Heart left ventricle (tissue), 16 donors: ENCODE measurements at regions not wholly inside any gene's neighbourhood (a gene's known extent, or its start where the extent isn't known, plus 50 kb on each side); places are given as distances from the start of the nearest gene placed in this dataset.
A peak's percentile ranks its signal among the peaks of the same experiment; 100 is the strongest.

Experiments used
- ATAC-seq, 4 donors: fragments of 200-7000 bp; cut with Tn5 transposase; one replicate each; pipeline ENCODE4 v1.9.1; 2020 to 2022; ENCODE audit warnings: moderate library complexity in 4 of 4, mild to moderate bottlenecking in 3 of 4, moderate number of reproducible peaks in 1 of 4
- DNase-seq, 5 donors: peaks; one replicate each; pipeline ENCODE4 v3.0.0-alpha.2; 2020
- H3K27ac ChIP-seq, 12 donors: fragments of 200-600 bp; sonication (generic) in 4 of 12; one replicate each; pipeline versions ENCODE4 v1.5.0 to v1.8.0; 2016 to 2022; ENCODE audit warnings: mild to moderate bottlenecking in 2 of 12
- H3K27me3 ChIP-seq, 9 donors: fragments of 200-600 bp; sonication (generic) in 2 of 9; one replicate each; pipeline versions ENCODE4 v1.5.1 to v1.8.0; 2016 to 2022; ENCODE audit warnings: mild to moderate bottlenecking in 3 of 9
- H3K36me3 ChIP-seq, 9 donors: fragments of 200-600 bp; sonication (generic) in 2 of 9; one replicate each; pipeline versions ENCODE4 v1.5.0 to v1.8.0; 2018 to 2022; ENCODE audit warnings: mild to moderate bottlenecking in 2 of 9
- H3K4me1 ChIP-seq, 12 donors: fragments of 200-600 bp; sonication (generic) in 4 of 12; one replicate each; pipeline versions ENCODE4 v1.5.0 to v1.8.0; 2016 to 2022; ENCODE audit warnings: mild to moderate bottlenecking in 3 of 12
- H3K4me3 ChIP-seq, 12 donors: fragments of 200-600 bp; sonication (generic) in 4 of 12; one replicate each; pipeline versions ENCODE4 v1.5.0 to v1.8.0; 2017 to 2022; ENCODE audit warnings: mild to moderate bottlenecking in 9 of 12, moderate library complexity in 4 of 12
- H3K9me3 ChIP-seq, 12 donors: fragments of 200-600 bp; sonication (generic) in 4 of 12; one replicate each; pipeline versions ENCODE4 v1.5.0 to v1.8.0; 2016 to 2022; ENCODE audit warnings: mild to moderate bottlenecking in 1 of 12
- POLR2A ChIP-seq, 2 donors: fragments of 450-650 bp; IDR thresholded peaks; one replicate each; pipeline ENCODE4 v1.6.1; 2017; ENCODE audit warnings: antibody characterized with exemption in 2 of 2, mild to moderate bottlenecking in 2 of 2, moderate library complexity in 2 of 2
- WGBS, 4 donors: extraction: QIAGEN DNeasy Blood & Tissue Kit in 2 of 4; methylation state at CpG; one replicate each; pipeline versions ENCODE4 v1.1.5 to v1.1.7; 2013 to 2018; 5-methylcytosine and 5-hydroxymethylcytosine counted together
- intact Hi-C, 10 donors: fragments of 100-400 bp; cut with DNase I; formaldehyde crosslinking; loops; one replicate each; pipeline versions ENCODE4 v1.11.1 to v1.14.2; 2022
- TF ChIP-seq, protein P1 (sequence below), 12 donors: fragments of 200-600 bp; sonication (generic) in 4 of 12; IDR thresholded peaks; one replicate each; pipeline versions ENCODE4 v1.5.0 to v1.8.0; 2018 to 2022; ENCODE audit warnings: antibody characterized with exemption in 12 of 12, mild to moderate bottlenecking in 5 of 12
- donor health status: ischemic (EF 13 %, LVEDD 7.1; RV severe dilation, severe dysfunction).
- donor health status: healthy with polysubstance abuse.
- donor health status: DM: no; HTN: yes; CAD: no.
- donor health status: DM: no; HTN: no; CAD: no.
- donor health status: ischemic (EF 25% LVEDD 6.9; RV normal size, moderate dysfunction).
- donor health status: ischemic (EF 25% LVEDD 5.7; RV mildly dilated, moderate dysfunction).
- donor health status: healthy.
- donor health status: DM: yes; HTN: yes; CAD: no.
- donor health status: ischemic (EF 35%, LVEDD 5.7; RV mildly dilated, moderate dysfunction).
- donor health status: nonischemic (EF 11% LVEDD 7.7; RV severe dilation, severe dysfunction).
- donor health status: DM: yes; HTN: yes; CAD: no.
- donor health status: PGD.
- donor health status: ischemic (EF 29% LVEDD 5.4; RV normal size, mild dysfunction).
- donor health status: nonischemic (EF 23%, LVEDD 6.1; RV moderate dilation, normal function).

DNA sequence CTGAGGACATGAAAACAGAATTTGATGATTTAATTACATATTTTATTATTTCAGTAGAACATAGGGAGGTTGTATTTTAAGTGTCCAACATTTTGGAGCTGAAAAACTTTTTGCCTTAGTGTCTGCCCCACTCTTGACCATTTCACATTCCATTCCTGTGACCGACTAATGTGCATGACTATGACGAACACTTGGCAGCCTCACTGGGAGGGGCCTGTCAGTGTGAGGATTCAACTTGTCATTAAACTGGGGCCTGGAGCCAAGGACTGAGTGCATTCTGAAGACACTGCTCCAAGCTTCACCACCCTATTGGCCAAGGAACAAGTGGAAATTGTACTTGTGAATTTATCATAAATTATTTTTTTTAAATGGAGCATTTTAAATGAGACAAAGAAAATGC is 661.3 kb downstream of the BCKDHB start:
- no peaks in the 10 kb centered on the region for H3K9me3 ChIP-seq
- H3K4me3 ChIP-seq = no peak overlapping the region
- peaks cover 0 to 9% (median 0%) of the 10 kb centered on the region in 12 donors for H3K4me1 ChIP-seq
- WGBS, 4 donors = 28 to 46% (median 33%) methylated on average over 2 of the region's 2 CpGs
- intact Hi-C loops = no loop called here
- no peaks in the 10 kb centered on the region for H3K36me3 ChIP-seq
- H3K27me3 ChIP-seq = no peaks in the 10 kb centered on the region
- no peak for TF ChIP-seq POLR2A (IDR thresholded peaks at IDR 0.05)
- TF ChIP-seq, protein P1, sequence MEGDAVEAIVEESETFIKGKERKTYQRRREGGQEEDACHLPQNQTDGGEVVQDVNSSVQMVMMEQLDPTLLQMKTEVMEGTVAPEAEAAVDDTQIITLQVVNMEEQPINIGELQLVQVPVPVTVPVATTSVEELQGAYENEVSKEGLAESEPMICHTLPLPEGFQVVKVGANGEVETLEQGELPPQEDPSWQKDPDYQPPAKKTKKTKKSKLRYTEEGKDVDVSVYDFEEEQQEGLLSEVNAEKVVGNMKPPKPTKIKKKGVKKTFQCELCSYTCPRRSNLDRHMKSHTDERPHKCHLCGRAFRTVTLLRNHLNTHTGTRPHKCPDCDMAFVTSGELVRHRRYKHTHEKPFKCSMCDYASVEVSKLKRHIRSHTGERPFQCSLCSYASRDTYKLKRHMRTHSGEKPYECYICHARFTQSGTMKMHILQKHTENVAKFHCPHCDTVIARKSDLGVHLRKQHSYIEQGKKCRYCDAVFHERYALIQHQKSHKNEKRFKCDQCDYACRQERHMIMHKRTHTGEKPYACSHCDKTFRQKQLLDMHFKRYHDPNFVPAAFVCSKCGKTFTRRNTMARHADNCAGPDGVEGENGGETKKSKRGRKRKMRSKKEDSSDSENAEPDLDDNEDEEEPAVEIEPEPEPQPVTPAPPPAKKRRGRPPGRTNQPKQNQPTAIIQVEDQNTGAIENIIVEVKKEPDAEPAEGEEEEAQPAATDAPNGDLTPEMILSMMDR (IDR thresholded peaks at IDR 0.05) = no peak
- peak; percentile 61 to 88 (median 84) for ATAC-seq
- DNase-seq = peak; percentile 53 to 80 (median 58)
- peak overlapping the region in 1 of 12 donors; percentile 11 for H3K27ac ChIP-seq

DNA sequence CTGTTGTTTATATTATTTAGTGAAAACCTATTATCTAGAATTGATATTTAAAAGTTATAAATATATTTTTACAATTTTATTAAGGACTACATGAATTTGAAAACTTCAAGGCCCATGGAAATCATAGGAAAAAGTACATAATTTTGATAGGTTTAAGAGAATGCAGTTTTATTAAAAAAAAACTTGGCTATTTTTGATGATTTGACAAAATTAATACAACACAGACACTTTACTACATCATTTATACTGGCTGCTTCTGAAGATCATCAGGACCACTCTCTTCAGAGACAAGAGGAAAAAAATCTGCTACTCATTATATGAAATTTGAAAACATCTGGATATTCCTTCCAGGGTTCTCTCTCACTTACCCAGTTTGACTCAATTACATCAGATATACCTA is 637.7 kb downstream of the BCKDHB start:
- Histone ChIP-seq H3K36me3 (no peaks in the 10 kb centered on the region), H3K27ac (no peak overlapping the region), H3K27me3 (no peaks in the 10 kb centered on the region), H3K4me3 (no peak overlapping the region), H3K9me3 (peaks cover 0 to 9% (median 0%) of the 10 kb centered on the region in 12 donors), H3K4me1 (peaks cover 0 to 3% (median 0%) of the 10 kb centered on the region in 12 donors)
- TF ChIP-seq POLR2A (IDR thresholded peaks at IDR 0.05) = no peak
- TF ChIP-seq, protein P1 (IDR thresholded peaks at IDR 0.05) = no peak
- no peak for ATAC-seq
- no peak for DNase-seq
- intact Hi-C loops = loop anchor here in 2 of 10 donors (10.0 kb wide), 1 partner anchor 1011 kb away; the partner anchor contains the start of gene TENT5A (in 2 of the 2)

DNA sequence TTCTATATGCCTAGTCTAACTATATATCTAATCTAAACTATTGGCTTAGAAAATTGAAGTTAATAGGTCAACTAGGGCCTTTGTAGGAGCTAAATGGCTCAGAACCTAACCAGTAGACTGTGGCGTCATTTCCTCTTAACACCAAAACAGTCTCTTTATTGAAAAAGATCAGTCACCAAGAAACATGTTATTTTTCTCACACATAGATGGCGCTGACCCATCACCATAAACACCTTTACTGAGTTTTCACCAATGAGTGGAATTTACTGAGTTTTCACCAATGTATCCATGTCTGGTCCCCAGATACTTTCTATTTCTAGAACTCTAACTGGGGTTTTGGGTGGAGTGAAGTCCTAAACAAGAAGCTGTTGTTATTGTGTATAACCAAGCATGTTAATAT is 636.0 kb downstream of the BCKDHB start:
- TF ChIP-seq, protein P1 (IDR thresholded peaks at IDR 0.05) = peak in 10 of 12 donors; percentile 14 to 56 (median 34)
- TF ChIP-seq POLR2A (IDR thresholded peaks at IDR 0.05) = no peak
- intact Hi-C loops = loop anchor here in 2 of 10 donors (10.0 kb wide), 1 partner anchor 1012 kb away; the partner anchor contains the start of gene TENT5A (in 2 of the 2)
- no peak overlapping the region for H3K4me3 ChIP-seq
- 36 to 51% (median 40%) methylated on average over 2 of the region's 2 CpGs for WGBS, 4 donors
- no peak overlapping the region for H3K27ac ChIP-seq
- no peaks in the 10 kb centered on the region for H3K27me3 ChIP-seq
- H3K9me3 ChIP-seq = peaks cover 0 to 5% (median 0%) of the 10 kb centered on the region in 12 donors
- no peaks in the 10 kb centered on the region for H3K36me3 ChIP-seq
- H3K4me1 ChIP-seq = peaks cover 0 to 3% (median 0%) of the 10 kb centered on the region in 12 donors
- DNase-seq = peak in 1 of 5 donors; percentile 6
- ATAC-seq = no peak

DNA sequence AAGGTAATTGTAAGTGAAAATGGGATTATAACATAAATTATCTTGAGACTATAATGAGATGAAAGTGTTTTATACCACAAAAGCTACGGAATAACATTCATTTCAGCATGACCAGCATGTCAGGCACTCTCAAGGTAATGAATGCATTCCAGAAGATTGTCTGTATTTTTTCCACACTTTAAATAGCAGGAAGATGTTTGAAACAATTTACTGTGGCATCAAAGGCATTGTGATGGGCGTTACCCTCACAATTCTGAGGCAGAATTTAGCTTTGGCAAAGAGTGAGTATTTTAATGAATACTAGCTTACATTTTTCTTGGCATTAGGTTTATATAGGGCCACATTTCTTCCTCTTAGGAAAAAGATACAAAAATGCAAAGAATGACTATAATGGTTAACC is 627.2 kb downstream of the BCKDHB start:
- no peak for ATAC-seq
- WGBS, 4 donors = 62 to 72% (median 65%) methylated on average over 2 of the region's 2 CpGs
- DNase-seq = no peak
- Histone ChIP-seq H3K27ac (no peak overlapping the region), H3K4me1 (no peaks in the 10 kb centered on the region), H3K9me3 (no peaks in the 10 kb centered on the region), H3K36me3 (no peaks in the 10 kb centered on the region), H3K4me3 (no peak overlapping the region), H3K27me3 (no peaks in the 10 kb centered on the region)
- TF ChIP-seq, protein P1 (IDR thresholded peaks at IDR 0.05) = no peak
- TF ChIP-seq POLR2A (IDR thresholded peaks at IDR 0.05) = no peak
- intact Hi-C loops = loop anchor here in 1 of 10 donors (10.0 kb wide), 1 partner anchor 1021 kb away; the partner anchor contains the start of gene TENT5A
